ENCODE measurements at regions not wholly inside any gene's neighbourhood (a gene's known extent, or its start where the extent isn't known, plus 50 kb on each side); places are given as distances from the start of the nearest gene placed in this dataset.

DNA sequence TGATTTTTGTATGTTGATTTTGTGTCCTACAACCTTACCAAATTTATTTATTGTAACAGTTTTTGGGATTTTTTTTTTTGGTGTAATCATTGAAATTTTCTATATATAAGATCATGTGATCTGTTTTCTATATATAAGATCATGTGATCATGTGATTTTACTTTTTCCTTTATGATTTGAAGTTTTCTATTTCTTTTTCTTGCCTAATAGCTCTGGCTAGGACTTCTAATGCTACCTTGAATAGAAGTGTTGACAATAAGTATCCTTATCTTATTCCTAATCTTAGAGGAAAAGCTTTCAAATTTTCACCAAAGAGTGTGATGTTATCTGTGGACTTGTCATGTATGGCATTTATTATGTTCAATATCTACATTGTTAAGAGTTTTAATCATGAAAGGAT, 69.7 kb downstream of the TNFAIP3 start:
- no peak for TF ChIP-seq MAX (IDR thresholded peaks at IDR 0.05)
- no peak for TF ChIP-seq YY1 (IDR thresholded peaks at IDR 0.05; ENCODE audit: low read depth)
- no peak for TF ChIP-seq EP300 (IDR thresholded peaks at IDR 0.05; ENCODE audit: borderline replicate concordance)
- TF ChIP-seq CEBPB (IDR thresholded peaks at IDR 0.05) = no peak

Measured in Ishikawa (cell line).